ENCODE measurements at regions not wholly inside any gene's neighbourhood (a gene's known extent, or its start where the extent isn't known, plus 50 kb on each side); places are given as distances from the start of the nearest gene placed in this dataset.

- no peak for TF ChIP-seq CTCF (IDR thresholded peaks at IDR 0.05; ENCODE audit: low read depth, low read length)
- peaks cover 81% of the 10 kb centered on the region for H3K27me3 ChIP-seq (ENCODE audit: insufficient read depth, low read depth, severe bottlenecking)
- H3K4me3 ChIP-seq (ENCODE audit: low read depth, low read length) = no peak overlapping the region
- no peak for DNase-seq
- no peak overlapping the region for H3K27ac ChIP-seq
- H3K36me3 ChIP-seq = no peaks in the 10 kb centered on the region
- no peaks in the 10 kb centered on the region for H3K9me3 ChIP-seq (ENCODE audit: severe bottlenecking)
These were observed 194.9 kb upstream of the POU3F3 start for GRCh38 chr2:104658904-104659591.

- no peak for TF ChIP-seq CTCF (IDR thresholded peaks at IDR 0.05; ENCODE audit: low read depth, low read length)
- Histone ChIP-seq H3K4me3 (ENCODE audit: low read depth, low read length) (no peak overlapping the region), H3K36me3 (no peaks in the 10 kb centered on the region), H3K9me3 (ENCODE audit: severe bottlenecking) (no peaks in the 10 kb centered on the region), H3K27me3 (ENCODE audit: insufficient read depth, low read depth, severe bottlenecking) (peaks cover 80% of the 10 kb centered on the region), H3K27ac (no peak overlapping the region)
- DNase-seq = no peak
These were observed 192.9 kb upstream of the POU3F3 start for GRCh38 chr2:104660991-104661390.

- peaks cover 74% of the 10 kb centered on the region for H3K27me3 ChIP-seq (ENCODE audit: insufficient read depth, low read depth, severe bottlenecking)
- no peaks in the 10 kb centered on the region for H3K9me3 ChIP-seq (ENCODE audit: severe bottlenecking)
- TF ChIP-seq CTCF (IDR thresholded peaks at IDR 0.05; ENCODE audit: low read depth, low read length) = no peak
- H3K36me3 ChIP-seq = no peaks in the 10 kb centered on the region
- H3K4me3 ChIP-seq (ENCODE audit: low read depth, low read length) = no peak overlapping the region
- H3K27ac ChIP-seq = no peak overlapping the region
- DNase-seq = no peak
These were observed 189.2 kb upstream of the POU3F3 start for GRCh38 chr2:104664672-104665071.

- Histone ChIP-seq H3K9me3 (ENCODE audit: severe bottlenecking) (no peaks in the 10 kb centered on the region), H3K27ac (no peak overlapping the region)
- TF ChIP-seq CTCF (IDR thresholded peaks at IDR 0.05; ENCODE audit: low read depth, low read length) = no peak
These were observed 185.3 kb upstream of the POU3F3 start for GRCh38 chr2:104668631-104669030.

GRCh38 chr2:104673225-104673624, 180.7 kb upstream of the POU3F3 start:
- no peak for TF ChIP-seq CTCF (IDR thresholded peaks at IDR 0.05; ENCODE audit: low read depth, low read length)
- H3K36me3 ChIP-seq = no peaks in the 10 kb centered on the region
- H3K27ac ChIP-seq = no peak overlapping the region
- H3K27me3 ChIP-seq (ENCODE audit: insufficient read depth, low read depth, severe bottlenecking) = peaks cover 75% of the 10 kb centered on the region
- no peak overlapping the region for H3K4me3 ChIP-seq (ENCODE audit: low read depth, low read length)
- no peaks in the 10 kb centered on the region for H3K9me3 ChIP-seq (ENCODE audit: severe bottlenecking)
- DNase-seq = no peak

More at GRCh38 chr2:104668631-104669030, 185.3 kb upstream of the POU3F3 start:
- Histone ChIP-seq H3K4me3 (ENCODE audit: low read depth, low read length) (no peak overlapping the region), H3K36me3 (no peaks in the 10 kb centered on the region), H3K27me3 (ENCODE audit: insufficient read depth, low read depth, severe bottlenecking) (peaks cover 70% of the 10 kb centered on the region)
- no peak for DNase-seq

GRCh38 chr2:104678181-104678580, 175.7 kb upstream of the POU3F3 start:
- no peaks in the 10 kb centered on the region for H3K9me3 ChIP-seq (ENCODE audit: severe bottlenecking)
- TF ChIP-seq CTCF (IDR thresholded peaks at IDR 0.05; ENCODE audit: low read depth, low read length) = no peak
- no peaks in the 10 kb centered on the region for H3K36me3 ChIP-seq
- no peak for DNase-seq
- H3K27me3 ChIP-seq (ENCODE audit: insufficient read depth, low read depth, severe bottlenecking) = peaks cover 69% of the 10 kb centered on the region
- no peak overlapping the region for H3K27ac ChIP-seq
- no peak overlapping the region for H3K4me3 ChIP-seq (ENCODE audit: low read depth, low read length)
